GM19372 (cell line): ENCODE measurements at regions not wholly inside any gene's neighbourhood (a gene's known extent, or its start where the extent isn't known, plus 50 kb on each side); places are given as distances from the start of the nearest gene placed in this dataset.

ENCODE experiments used
- ATAC-seq: cut with Tn5 transposase; IDR thresholded peaks from one replicate; pipeline ENCODE4 v1.9.1; 2021; ENCODE audit warnings: mild to moderate bottlenecking, low read depth, moderate library complexity; ENCODE audit not compliant: unreplicated experiment

GRCh38 chr7:127447326-127447945, 54.9 kb upstream of the ZNF800 start:
- ATAC-seq, result peak; percentile 100

GRCh38 chr7:127446842-127447241, 54.3 kb upstream of the ZNF800 start:
- ATAC-seq, result no peak
